HL-60 (cell line): ENCODE measurements at regions not wholly inside any gene's neighbourhood (a gene's known extent, or its start where the extent isn't known, plus 50 kb on each side); places are given as distances from the start of the nearest gene placed in this dataset.

ENCODE experiments used
- CTCF ChIP-seq: IDR thresholded peaks from one replicate; pipeline ENCODE4 v1.5.1; 2011; ENCODE audit warnings: low read length, control low read depth, inconsistent platforms; ENCODE audit not compliant: insufficient read depth
- REST ChIP-seq: IDR thresholded peaks from 2 replicates; pipeline ENCODE4 v1.6.1; 2012; ENCODE audit warnings: low read depth; ENCODE audit not compliant: insufficient replicate concordance

GRCh38 chr1:184188037-184188436 is 136.5 kb downstream of the TSEN15 start:
- TF ChIP-seq CTCF: no peak
- no peak for TF ChIP-seq REST
